ENCODE measurements at regions not wholly inside any gene's neighbourhood (a gene's known extent, or its start where the extent isn't known, plus 50 kb on each side); places are given as distances from the start of the nearest gene placed in this dataset.

GRCh38 chr12:32033406-32033805, 73.2 kb upstream of the BICD1 start:
- peaks cover 4% of the 10 kb centered on the region for H3K4me1 Mint-ChIP-seq (ENCODE audit: low read depth)
- no peak overlapping the region for H3K4me3 Mint-ChIP-seq
- H3K9me3 Mint-ChIP-seq (ENCODE audit: low read depth) = no peaks in the 10 kb centered on the region
- H3K27ac Mint-ChIP-seq = peak overlapping the region; percentile 37
- no peaks in the 10 kb centered on the region for H3K27me3 Mint-ChIP-seq
- H3K36me3 Mint-ChIP-seq = peaks cover 7% of the 10 kb centered on the region

DNA sequence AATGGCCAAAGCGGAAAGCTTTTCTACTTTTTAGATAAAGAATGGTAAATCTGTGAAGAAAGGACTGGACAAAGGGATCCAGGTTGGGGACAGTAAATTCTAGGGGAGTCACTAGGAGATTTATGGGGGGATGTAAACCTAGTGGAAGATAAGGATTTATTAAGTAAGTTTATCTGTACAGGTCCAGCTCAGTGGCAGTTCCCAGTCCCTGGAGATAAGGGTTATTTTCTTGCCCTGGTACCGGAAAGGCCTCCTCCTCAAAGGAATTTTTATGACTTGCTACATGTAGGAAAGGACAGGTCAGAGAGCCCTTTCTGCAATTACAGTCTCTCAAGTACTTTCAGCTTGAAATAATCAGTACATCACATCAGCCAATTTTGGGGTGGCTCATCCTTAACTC, 72.6 kb upstream of the BICD1 start:
- Mint-ChIP-seq H3K4me3 (no peak overlapping the region), H3K36me3 (peaks cover 7% of the 10 kb centered on the region), H3K4me1 (ENCODE audit: low read depth) (peaks cover 4% of the 10 kb centered on the region), H3K27me3 (no peaks in the 10 kb centered on the region), H3K27ac (no peak overlapping the region), H3K9me3 (ENCODE audit: low read depth) (no peaks in the 10 kb centered on the region)

GRCh38 chr12:32036477-32037263, 70.0 kb upstream of the BICD1 start:
- no peak overlapping the region for H3K4me3 Mint-ChIP-seq
- H3K9me3 Mint-ChIP-seq (ENCODE audit: low read depth) = no peaks in the 10 kb centered on the region
- H3K4me1 Mint-ChIP-seq (ENCODE audit: low read depth) = peaks cover 3% of the 10 kb centered on the region
- peaks cover 4% of the 10 kb centered on the region for H3K36me3 Mint-ChIP-seq
- H3K27ac Mint-ChIP-seq = no peak overlapping the region
- no peaks in the 10 kb centered on the region for H3K27me3 Mint-ChIP-seq

DNA sequence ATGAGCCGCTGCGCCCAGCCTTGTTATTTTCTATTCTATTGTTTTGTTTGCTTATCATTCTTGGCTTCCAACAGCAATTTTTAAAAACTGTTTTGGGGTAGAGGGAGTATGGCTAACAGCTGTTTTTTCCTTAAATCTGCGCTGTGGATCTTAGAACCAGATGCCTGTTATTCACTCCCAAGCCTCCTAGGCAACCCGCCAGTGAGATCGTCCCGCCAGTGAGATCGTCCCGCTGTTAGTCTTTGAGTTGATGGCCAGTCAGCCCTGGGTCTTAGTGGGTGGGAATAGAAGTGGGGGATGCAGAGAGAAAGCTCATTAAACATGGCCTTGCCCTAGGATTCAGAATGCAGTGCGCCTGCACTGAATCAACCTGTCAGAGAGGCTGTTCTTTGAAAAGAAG, 67.3 kb upstream of the BICD1 start:
- H3K4me3 Mint-ChIP-seq = no peak overlapping the region
- peaks cover 11% of the 10 kb centered on the region for H3K36me3 Mint-ChIP-seq
- no peak overlapping the region for H3K27ac Mint-ChIP-seq
- no peaks in the 10 kb centered on the region for H3K27me3 Mint-ChIP-seq
- no peaks in the 10 kb centered on the region for H3K9me3 Mint-ChIP-seq (ENCODE audit: low read depth)
- H3K4me1 Mint-ChIP-seq (ENCODE audit: low read depth) = no peaks in the 10 kb centered on the region

DNA sequence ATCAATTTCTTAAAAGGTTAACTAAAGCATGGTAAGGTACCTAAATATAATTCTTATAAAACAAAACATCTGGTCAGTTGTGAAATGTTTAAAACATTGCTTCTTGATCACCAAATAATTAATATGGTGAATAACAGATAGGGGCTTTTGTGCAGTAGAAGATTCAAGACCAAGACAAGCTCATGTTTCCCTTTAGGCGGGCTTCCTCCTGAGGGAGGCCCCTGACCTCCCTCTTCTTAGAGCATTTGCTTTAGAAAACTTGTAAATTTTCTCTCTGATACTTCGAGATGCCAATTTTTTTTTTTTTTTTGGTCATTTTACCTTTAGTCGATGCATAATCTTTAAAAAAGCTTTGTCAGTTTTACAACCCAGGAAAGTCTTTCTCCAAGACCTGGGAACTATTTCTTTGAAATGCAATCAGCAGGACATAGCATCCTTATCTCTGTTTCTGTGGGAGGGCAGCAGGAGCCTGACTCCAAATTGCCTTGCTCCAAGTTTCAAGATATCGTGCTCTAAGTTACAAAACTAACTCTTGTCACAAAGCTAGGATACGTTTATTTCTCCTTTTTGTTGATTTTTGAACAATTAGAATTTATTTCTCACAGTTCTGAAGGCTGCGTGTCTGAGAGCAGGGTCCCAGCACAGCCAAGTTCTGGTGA, 66.6 kb upstream of the BICD1 start:
- no peaks in the 10 kb centered on the region for H3K4me1 Mint-ChIP-seq (ENCODE audit: low read depth)
- H3K27ac Mint-ChIP-seq = no peak overlapping the region
- peaks cover 13% of the 10 kb centered on the region for H3K36me3 Mint-ChIP-seq
- H3K9me3 Mint-ChIP-seq (ENCODE audit: low read depth) = no peaks in the 10 kb centered on the region
- H3K4me3 Mint-ChIP-seq = no peak overlapping the region
- no peaks in the 10 kb centered on the region for H3K27me3 Mint-ChIP-seq

- Mint-ChIP-seq H3K27me3 (no peaks in the 10 kb centered on the region), H3K9me3 (ENCODE audit: low read depth) (no peaks in the 10 kb centered on the region), H3K4me1 (ENCODE audit: low read depth) (no peaks in the 10 kb centered on the region), H3K27ac (no peak overlapping the region), H3K36me3 (peaks cover 15% of the 10 kb centered on the region), H3K4me3 (no peak overlapping the region)
Observed at GRCh38 chr12:32043928-32044549, 62.6 kb upstream of the BICD1 start.

GRCh38 chr12:32047357-32048212, 59.1 kb upstream of the BICD1 start:
- no peaks in the 10 kb centered on the region for H3K4me1 Mint-ChIP-seq (ENCODE audit: low read depth)
- no peaks in the 10 kb centered on the region for H3K27me3 Mint-ChIP-seq
- no peak overlapping the region for H3K27ac Mint-ChIP-seq
- H3K9me3 Mint-ChIP-seq (ENCODE audit: low read depth) = no peaks in the 10 kb centered on the region
- H3K36me3 Mint-ChIP-seq = peaks cover 12% of the 10 kb centered on the region
- H3K4me3 Mint-ChIP-seq = no peak overlapping the region

DNA sequence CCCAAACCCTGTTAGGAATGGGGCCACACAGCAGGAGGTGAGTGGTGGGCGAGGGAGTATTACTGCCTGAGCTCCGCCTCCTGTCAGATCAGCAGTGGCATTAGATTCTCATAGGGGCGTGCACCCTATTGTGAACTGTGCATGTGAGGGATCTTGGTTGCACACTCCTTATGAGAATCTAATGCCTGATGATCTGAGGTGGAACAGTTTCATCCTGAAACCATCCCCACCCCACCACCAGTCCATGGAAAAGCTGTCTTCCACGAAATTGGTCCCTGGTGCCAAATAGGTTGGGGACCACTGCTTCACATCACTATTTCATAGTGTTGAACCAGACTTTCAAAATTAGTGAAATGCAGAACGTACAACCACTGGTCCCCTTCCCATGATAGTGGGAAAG, 57.9 kb upstream of the BICD1 start:
- H3K9me3 Mint-ChIP-seq (ENCODE audit: low read depth) = no peaks in the 10 kb centered on the region
- H3K27ac Mint-ChIP-seq = no peak overlapping the region
- H3K36me3 Mint-ChIP-seq = peaks cover 9% of the 10 kb centered on the region
- H3K4me1 Mint-ChIP-seq (ENCODE audit: low read depth) = no peaks in the 10 kb centered on the region
- no peaks in the 10 kb centered on the region for H3K27me3 Mint-ChIP-seq
- H3K4me3 Mint-ChIP-seq = no peak overlapping the region

GRCh38 chr12:32049956-32050355, 56.7 kb upstream of the BICD1 start:
- Mint-ChIP-seq H3K4me3 (no peak overlapping the region), H3K36me3 (peaks cover 6% of the 10 kb centered on the region), H3K27ac (no peak overlapping the region), H3K27me3 (no peaks in the 10 kb centered on the region), H3K9me3 (ENCODE audit: low read depth) (no peaks in the 10 kb centered on the region), H3K4me1 (ENCODE audit: low read depth) (no peaks in the 10 kb centered on the region)

GRCh38 chr12:32051511-32052211, 55.0 kb upstream of the BICD1 start:
- Mint-ChIP-seq H3K4me1 (ENCODE audit: low read depth) (no peaks in the 10 kb centered on the region), H3K36me3 (no peaks in the 10 kb centered on the region), H3K27me3 (no peaks in the 10 kb centered on the region), H3K9me3 (ENCODE audit: low read depth) (no peaks in the 10 kb centered on the region), H3K27ac (no peak overlapping the region), H3K4me3 (no peak overlapping the region)

DNA sequence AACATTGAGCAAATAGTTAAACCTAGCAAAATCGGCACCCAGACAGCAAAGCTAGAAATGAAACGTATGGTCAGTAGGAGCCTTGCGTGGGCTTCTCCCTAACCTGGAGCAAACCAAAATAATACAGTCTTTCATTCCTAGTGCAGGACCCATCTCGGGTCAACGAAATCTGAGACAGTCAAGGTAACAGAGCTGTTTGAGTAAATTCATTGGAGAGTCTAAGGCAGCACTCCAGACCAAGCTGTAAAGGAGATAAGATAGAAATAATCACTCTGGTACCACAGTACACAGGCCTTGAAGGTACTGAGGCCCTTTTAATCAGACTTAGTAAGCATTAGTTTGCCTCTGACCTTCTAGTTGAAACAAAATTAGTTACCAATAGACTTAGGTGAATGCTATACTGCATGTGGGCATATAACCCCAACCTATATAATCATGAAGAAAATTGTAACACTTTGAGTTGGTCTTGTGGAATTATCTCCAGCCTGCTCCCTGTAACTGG, 54.4 kb upstream of the BICD1 start:
- Mint-ChIP-seq H3K27me3 (no peaks in the 10 kb centered on the region), H3K9me3 (ENCODE audit: low read depth) (no peaks in the 10 kb centered on the region), H3K27ac (no peak overlapping the region), H3K4me1 (ENCODE audit: low read depth) (no peaks in the 10 kb centered on the region), H3K4me3 (no peak overlapping the region), H3K36me3 (no peaks in the 10 kb centered on the region)

- no peak overlapping the region for H3K4me3 Mint-ChIP-seq
- no peaks in the 10 kb centered on the region for H3K27me3 Mint-ChIP-seq
- H3K4me1 Mint-ChIP-seq (ENCODE audit: low read depth) = no peaks in the 10 kb centered on the region
- no peaks in the 10 kb centered on the region for H3K9me3 Mint-ChIP-seq (ENCODE audit: low read depth)
- H3K36me3 Mint-ChIP-seq = no peaks in the 10 kb centered on the region
- no peak overlapping the region for H3K27ac Mint-ChIP-seq
Observed at GRCh38 chr12:32053881-32054624, 52.6 kb upstream of the BICD1 start.

Data from activated naive CD8-positive, alpha-beta T cell (primary cell).